HuH-7.5 (cell line): ENCODE measurements at regions not wholly inside any gene's neighbourhood (a gene's known extent, or its start where the extent isn't known, plus 50 kb on each side); places are given as distances from the start of the nearest gene placed in this dataset.

ENCODE experiments used
- DNase-seq: peaks from one replicate; pipeline ENCODE4 v3.0.0; 2011; ENCODE audit warnings: low spot score

DNA sequence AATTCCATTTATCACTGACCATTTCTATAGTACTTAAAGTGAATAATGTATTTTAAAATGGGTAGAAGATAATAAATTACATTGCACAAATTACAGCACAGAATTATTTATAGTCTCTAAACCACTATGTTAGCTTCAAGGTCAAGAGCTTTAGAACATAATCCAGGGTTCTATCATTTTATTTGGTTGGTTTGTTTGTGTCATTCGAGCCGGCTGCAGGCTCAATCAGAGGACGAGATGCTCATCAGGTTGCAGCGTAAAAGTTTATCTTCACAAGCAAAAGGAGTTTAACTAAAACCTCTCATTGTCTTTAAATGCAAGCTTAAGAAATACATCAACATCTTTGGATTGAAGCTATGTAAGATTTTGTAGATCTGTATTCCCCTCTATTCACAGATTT is 523.8 kb downstream of the EFNA5 start:
- no peak for DNase-seq

DNA sequence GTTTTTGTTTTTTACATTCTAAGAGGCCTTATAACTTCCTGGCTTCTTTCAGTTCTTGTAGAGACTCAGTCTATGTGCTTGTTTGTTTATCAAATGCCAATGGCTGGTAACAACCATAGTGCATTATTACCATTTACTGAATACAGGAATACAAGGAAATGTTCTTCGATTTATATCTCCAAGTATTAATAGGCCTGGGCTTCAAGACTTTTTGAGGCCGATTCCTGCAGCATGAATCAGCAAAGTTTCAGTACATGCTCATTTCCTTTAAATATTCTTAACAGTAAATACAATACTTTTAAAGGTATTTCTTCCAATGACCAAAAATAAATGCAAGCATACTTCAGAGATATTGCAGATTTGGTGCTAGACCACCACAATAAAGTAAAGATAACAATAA is 535.3 kb downstream of the EFNA5 start:
- DNase-seq: no peak

DNA sequence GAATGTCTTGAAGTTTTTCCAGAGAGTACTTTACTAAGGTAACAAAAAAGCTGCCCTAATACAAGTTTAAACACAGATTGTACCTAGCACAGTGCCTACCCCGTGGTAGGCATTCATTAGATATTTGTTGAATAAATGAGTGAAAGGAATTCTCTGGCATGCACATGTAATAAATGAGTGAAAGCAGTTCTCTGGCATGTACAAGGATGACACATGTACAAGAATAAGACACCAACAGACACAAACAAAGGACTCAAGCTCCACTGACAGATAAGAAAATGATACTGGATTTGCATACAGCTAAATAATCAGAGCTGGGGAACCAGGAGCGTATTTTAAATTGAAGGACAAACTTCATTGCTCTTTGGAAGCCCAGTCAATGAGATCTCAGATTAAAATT is 535.8 kb downstream of the EFNA5 start:
- no peak for DNase-seq

DNA sequence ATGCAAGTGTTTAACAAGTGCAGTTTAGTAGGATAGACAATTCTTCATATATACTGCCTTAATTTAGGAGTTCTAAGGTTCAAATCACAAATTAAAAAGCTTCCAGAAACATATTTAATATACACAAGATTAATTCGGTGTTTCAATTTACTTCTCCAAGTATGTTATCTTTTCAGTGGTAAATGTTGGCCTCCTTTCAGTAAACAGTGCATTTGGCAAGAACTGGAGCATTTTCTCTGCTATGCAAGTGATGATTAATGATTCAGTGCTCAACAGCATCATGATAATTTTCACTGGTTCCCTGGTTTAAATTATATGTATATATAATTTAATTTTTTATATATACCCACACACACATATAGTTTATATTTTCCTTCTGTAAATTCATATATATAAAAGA is 541.7 kb downstream of the EFNA5 start:
- no peak for DNase-seq

DNA sequence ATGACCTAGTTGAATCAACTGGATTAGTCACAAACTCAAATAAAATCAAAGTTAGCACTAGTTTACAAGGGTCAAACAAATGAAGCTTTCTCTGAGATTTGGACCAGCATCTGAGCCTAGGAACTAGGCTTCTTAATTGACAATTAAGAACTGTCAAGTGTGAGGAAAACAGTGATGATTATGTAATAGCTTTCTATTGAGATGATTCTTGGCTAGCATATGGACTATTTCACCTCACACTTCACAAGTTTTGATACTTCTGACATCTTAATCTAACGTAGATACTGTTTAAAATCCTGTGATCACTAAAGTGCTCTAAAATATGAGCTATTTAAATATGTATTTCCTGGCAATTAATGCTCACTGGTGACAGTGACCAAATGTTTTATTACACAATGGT is 542.9 kb downstream of the EFNA5 start:
- no peak for DNase-seq

DNA sequence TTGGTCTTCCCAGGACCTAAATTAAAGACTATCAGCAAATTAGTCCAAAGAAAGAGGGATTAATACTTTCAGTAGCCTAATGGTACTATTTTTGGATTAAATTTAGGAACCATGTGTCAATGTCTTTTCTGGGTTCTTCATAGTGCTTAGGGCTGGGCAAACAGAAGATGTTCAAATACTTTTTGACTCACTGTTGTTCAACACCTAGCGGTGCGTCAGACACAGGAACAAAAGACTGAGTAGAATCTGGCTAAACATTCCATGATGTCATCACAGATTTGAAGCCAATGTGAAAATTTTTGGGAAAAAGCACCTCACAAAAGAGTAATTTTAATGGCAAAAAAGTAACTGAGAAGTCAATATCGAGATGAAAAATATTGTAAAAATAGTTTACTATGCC is 544.4 kb downstream of the EFNA5 start:
- no peak for DNase-seq

DNA sequence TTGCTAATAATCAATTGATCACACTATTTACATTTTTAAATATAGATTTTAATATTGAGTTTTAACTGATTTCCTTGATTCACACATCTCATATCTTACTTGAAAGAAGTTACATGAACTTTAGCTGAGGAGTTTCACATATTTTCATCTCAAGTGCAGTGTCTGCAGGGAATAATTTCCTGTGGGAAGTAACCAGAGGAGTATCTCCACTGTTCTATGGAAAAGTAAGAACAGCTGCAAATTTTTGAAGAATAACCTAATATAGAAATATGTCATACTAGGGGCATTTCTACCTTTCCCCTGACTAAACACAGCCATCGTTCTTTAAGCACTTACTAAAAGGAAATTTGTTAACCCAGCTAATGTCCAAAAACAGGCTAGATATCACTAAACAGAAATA is 546.4 kb downstream of the EFNA5 start:
- no peak for DNase-seq

DNA sequence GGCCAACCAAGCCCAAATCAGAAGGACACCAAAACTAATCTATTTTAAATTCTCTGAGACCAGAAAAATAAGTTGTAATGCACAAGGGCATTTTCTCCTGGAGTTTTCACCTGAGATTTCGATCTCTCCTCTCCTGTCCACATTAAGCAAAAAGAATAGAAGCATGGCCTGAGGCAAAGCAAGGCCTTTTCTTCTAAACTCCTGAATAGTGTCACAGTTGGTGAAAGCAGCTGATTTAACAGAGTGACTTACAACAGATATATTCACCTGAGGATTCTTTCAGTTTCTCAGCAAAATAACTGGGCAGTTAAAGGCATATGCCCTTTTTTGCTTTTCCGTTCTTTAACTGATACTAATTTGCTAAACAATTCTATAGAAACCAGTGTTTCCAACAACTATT is 547.7 kb downstream of the EFNA5 start:
- DNase-seq: no peak

DNA sequence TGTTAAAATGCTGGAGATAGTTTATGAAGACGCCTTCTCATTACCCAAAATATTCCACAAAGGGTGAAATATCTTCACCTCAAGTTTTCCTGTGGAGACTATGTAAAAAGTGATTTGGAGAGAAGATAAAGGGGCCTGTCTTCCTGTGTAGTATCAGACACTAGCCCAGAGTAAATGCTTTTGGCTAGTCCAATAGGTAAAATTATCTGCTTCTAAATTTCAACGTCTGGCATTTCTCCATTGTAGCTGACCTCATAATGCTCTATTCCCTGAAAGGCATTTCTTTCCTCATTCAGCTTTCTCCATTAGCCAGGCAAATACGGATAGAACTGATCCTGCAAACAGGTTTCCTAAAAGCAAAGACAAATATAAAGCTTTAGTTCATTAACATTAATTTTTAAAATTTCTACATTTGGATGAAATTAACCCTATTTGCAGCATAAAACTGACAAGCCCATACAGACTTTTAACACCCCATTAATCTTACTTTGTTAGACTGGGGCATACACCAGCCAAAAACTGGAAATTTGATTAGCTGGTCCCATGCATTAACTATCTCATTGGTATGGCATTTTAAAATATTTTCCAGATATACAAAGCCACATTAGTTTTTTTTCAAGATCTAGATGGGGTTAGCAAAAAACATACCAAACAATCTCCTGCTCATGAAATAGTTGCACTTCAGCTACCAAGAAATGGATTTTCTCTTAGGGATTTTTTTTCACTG is 548.8 kb downstream of the EFNA5 start:
- no peak for DNase-seq

DNA sequence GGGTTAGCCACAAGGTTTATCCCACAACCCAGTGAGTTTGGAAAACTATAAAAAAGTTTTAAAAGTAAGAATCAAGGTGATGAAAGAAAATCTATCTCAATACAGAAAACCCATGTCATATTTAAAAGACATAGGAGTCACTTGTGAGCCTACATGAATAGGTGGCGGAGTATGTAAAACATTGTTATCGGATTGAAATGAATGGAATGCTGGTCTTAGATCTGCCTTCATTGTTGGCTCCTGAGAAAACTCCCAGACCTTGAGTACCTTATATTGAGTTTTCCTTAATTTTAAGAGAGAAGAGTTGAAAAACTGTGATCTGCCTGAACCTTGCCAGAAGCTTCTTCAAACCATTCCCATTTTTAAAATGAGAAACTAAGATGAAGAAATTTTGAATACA is 551.1 kb downstream of the EFNA5 start:
- no peak for DNase-seq

DNA sequence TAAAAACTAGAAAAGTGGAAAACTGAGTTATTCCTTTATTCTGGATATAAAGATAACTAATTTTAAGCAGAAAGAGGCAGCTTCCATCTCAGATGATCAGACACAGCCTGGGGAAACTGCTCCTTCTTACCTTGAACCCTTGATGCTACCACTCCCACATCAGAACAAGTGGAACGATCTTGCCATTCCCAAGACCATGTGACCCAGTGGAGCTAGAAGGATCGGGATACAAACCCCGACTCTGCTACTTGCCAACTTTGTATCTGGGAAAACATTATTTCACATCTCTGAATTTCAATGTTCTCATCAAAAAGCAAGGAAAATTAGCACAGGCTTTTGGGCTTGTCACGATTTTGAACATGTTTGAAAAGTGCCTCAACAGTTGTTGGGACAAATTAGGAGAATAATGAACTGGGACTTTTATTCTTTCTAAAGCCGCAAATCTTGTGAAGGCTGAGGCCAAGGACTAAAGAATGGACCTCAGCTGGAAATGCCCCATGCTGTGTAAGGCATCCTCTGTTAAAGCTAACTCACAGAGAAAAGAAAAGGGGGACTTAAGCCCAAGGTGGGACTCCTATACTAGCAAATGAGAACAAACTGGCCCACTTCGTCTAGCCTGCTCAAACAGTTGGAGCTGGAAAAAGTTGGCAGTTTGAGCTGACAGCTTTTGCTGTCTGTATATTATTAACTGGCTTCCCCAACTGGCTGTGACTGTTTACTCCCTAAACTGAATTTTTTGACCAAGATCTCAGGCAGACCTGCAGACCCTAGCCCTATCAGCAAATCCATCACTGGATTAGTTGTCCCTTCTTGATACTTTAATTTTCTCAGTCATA is 552.3 kb downstream of the EFNA5 start:
- DNase-seq: no peak

DNA sequence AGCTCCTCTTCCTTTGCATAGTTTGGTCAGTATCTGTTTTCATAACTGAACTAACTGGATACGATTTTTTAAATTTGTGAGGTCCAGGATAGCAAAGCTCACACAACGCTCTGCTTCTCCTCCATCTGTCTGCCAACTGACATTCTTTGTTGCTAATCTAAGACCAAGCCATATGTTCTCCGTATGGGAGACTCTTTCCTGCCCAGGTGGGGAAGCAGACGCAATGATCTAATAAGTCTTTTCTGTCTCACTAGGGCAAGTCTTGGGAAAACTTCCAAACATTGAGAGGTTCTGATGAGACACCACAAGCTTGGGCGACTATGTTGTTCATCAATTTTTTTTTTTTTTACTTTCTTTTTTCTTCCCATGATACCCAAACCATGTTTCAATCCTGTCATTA is 558.5 kb downstream of the EFNA5 start:
- DNase-seq: no peak

DNA sequence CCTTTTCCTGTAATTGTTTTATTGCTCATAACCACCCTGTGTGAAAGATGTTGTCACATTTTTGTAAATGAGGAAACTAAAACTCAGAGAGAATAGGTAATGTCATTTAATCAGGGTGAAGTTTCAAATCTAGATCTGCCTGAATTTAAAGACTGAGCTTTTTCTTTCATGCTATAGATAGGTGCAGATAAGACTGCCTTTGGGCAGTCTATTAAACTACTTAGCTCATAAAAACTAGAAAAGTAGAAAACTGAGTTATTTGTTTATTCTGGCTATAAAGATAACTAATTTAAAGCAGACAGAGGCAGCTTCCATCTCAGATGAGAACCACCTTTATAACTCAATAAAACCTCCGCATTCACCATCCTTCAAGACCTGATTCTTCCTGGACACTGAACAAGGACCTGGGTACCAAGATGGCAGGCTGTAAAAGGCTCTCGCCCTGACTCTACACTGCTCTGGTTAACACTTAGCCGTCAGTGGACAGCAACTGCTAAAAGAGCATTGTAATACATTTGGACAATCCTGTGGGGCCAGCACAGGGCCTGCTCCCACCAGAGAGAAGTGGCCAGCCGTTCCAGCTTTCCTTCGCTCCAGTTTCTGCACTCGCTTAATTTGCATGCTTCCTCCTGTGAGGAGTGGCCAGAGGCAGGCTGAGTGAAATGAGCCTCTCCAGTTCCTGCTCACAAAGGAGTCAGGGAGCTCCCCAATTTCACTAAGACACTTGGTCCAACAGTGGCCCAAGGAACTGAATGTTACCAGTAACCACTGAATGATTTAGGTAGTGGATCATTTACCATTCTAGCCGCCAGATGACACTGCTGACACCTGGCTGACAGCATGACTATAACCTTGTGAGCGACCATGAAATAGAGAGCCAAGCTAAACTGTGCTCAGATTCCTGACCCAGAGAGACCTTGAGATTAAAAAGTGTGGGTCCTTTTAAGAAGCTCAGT is 566.4 kb downstream of the EFNA5 start:
- DNase-seq: no peak

DNA sequence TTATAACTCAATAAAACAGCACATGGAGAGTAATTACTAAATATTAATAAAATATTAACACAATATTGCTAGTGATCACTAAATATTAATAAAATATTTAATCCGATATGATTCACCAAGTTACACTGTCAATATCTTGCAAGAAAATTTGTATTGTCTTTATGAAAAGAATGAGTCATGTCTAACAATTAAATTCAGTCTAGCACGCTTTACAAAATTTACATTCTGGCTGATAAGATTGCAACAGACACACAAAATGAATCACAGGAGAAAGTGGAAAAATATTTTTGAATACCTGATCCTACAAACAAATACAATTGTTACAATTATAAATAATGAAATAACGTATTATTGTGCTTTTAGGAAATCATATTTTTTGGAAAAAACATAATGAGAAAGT is 567.2 kb downstream of the EFNA5 start:
- no peak for DNase-seq

DNA sequence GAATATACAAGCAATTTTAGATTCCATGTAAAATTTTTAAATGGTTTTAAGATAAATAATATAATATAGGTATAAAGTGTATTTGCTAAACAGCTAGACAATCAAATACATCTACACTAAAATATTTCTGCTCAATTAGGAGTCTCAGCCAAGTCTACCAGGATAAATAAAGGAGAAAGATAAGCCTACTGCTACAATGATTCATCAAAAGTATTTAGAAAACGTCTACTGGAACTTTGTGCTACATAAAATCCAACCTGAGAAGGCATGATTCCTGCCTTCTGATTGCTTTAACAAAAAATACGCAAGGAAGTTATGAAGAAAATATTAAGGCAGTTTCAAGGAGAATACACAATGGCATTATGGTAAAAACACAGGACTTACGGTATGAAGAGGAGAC is 570.6 kb downstream of the EFNA5 start:
- no peak for DNase-seq

DNA sequence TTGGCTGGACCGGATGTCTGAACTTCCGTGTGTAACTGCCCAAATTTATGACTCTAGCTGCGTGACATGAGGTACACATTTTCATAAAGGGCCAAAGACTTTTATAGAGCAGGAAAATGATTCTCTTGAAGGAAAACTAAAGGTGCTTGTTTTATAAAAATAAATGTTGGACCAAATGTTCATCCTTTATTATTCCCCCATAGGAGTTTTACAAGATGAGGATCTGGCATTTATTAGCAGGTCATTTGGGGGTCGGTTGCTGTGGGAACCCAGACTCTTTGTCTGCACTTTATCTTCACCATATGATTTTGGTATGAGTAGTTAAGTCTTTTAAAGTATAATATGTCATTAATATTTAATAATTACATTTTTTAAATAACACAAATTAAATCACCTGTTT is 571.2 kb downstream of the EFNA5 start:
- no peak for DNase-seq

DNA sequence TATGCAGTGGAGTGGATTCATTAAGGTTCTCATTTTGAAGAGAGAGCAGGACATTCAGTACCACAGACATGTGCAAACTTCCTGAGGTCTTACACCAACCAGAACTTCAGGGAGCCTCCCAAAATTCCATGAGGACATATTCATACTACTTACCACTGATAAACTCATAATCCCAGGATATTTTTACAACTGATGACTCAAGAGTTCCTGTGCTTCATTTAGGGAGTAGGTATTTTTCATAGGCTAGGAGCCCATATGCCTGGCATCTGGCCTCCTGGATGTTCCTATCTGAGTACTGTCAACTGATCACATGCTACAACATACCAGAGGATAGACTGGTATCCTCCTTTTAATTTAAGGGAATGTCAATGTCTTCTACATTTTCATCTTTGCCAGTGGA is 578.0 kb downstream of the EFNA5 start:
- no peak for DNase-seq

DNA sequence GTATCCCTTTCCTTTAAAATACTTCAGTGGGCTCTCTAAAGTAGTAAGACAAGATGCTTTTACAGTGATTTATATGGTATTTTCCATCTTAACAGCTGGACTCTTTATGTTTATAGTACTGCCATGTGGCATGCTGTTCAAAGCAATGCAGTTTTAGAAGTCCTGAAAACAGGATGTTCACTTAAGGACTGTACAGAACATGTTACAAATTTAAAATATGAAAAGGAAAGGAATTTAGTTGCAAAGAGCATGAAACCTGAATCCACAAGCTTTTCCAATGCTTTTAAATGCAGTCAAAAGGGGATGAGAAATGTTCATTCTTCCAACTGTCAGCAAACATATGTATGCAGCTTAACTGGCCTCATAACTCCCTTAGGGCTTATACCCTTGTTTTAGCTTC is 580.2 kb downstream of the EFNA5 start:
- no peak for DNase-seq

DNA sequence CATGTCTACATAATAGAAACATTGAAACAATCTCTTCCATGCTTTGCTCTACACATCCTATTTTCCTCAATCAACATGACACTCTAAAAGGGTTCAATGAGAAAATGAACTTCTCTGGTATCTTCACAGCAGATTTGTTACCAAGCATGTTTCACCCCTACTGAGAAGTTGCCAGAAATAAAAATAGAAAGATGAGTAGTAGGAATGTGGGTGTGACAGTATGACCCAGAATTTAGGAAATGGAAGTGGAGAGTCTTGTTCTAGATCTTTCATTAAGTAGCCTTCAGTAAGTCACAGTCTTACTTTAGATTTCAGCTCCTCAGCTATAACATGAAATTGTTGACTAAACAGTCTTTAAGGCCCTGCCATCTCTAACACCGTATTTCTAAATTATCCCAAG is 581.8 kb downstream of the EFNA5 start:
- no peak for DNase-seq

DNA sequence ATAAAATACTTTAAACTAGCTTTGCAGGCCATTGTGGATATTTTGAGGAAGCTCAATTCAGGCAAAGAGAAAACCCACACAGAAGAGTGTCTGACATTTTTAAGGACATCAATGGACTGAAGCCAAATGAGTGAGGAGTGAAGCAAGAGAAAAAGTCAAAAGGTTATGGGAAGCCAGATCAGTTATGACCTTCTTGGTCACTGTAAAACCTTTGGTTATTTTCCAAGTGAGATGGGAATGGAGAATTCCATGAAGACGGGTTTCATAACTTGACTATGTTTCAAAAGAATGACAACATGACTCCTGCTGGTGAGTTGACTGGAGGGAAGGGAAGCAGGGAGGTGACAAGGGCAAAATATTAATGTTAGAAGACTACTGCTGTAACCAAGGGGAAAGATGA is 585.2 kb downstream of the EFNA5 start:
- DNase-seq: peak; percentile 4

DNA sequence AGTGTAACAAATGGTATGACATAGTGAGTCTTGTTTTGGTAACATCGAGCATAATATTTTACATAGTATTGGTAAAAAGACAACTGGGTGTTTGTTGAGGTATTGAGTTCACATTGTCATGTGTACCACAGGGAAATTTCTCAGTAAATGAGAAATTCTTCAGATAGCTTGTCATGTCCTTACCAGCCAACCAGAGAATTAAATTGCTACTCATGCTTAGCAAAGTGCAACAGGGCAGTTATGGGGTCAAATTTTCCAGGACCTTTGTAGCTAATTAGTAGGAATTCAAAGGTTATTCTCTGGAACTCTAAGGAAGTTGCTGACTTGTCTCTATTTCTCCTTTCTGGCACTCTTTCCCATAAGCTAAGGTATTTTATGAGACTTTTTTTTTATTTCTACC is 595.7 kb downstream of the EFNA5 start:
- no peak for DNase-seq

DNA sequence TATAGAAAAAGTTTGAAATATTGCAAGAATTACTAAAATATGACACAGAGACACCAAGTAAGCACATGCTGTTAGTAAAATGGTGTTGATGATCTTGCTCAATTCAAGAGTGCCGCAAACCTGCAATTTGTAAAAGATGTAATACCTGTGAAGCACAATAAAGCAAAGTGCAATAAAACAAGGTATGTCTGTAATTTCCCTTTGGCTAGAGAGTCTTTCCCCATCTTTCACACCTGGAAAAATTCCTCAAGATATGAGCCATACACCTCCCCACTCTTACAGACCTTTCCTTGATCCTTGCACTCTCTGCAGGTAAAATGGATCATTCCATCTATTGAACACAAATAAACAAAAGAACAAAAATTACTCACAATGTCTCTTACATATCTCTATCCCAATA is 597.8 kb downstream of the EFNA5 start:
- DNase-seq: no peak

DNA sequence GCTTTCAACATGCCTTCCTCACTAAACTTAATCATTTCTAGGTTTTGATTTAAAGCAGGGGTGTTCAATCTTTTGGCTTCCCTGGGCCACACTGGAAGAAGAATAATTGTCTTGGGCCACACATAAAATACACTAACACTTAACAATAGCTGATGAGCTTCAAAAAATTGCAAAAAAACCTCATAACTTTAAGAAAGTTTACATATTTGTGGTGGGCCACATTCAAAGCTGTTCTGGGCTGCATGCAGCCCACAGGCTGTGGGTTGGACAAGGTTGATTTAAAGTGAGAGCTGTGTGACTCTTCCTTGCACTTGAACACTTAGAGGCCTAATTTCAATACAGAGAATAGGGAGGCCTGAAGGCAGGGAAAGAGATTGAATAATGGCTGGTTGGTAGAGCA is 598.3 kb downstream of the EFNA5 start:
- no peak for DNase-seq
